NOMO-1 (cell line): ENCODE measurements at regions not wholly inside any gene's neighbourhood (a gene's known extent, or its start where the extent isn't known, plus 50 kb on each side); places are given as distances from the start of the nearest gene placed in this dataset.
"Not testable (repeated sequence)": the region's sequence is repeated elsewhere in the genome, so short reads cannot be mapped to it uniquely, and the experiment has no call there.

Experiments
- DNase-seq, 2 experiments: peaks; one replicate each; lab custom pipeline; 2025; ENCODE audit not compliant: unreplicated experiment in 2 of 2; lab: John Stamatoyannopoulos, UW

GRCh38 chr17:55903028-55903690, 152.3 kb downstream of the PCTP start:
- no peak for DNase-seq

- DNase-seq: no peak
Measured at GRCh38 chr17:55909776-55910175, 158.9 kb downstream of the PCTP start.

- no peak for DNase-seq
Measured at GRCh38 chr17:55911186-55911585, 160.3 kb downstream of the PCTP start.

- no peak for DNase-seq
Measured at GRCh38 chr17:55925440-55925839, 174.6 kb downstream of the PCTP start.

- no peak for DNase-seq
Measured at GRCh38 chr17:55926276-55926990, 175.6 kb downstream of the PCTP start.

- no peak for DNase-seq
Measured at GRCh38 chr17:55930291-55930809, 179.5 kb downstream of the PCTP start.

- DNase-seq: peak; percentile 28 to 62
Measured at GRCh38 chr17:55931446-55931845, 180.6 kb downstream of the PCTP start.

GRCh38 chr17:55932973-55933372, 182.1 kb downstream of the PCTP start:
- DNase-seq: no peak

GRCh38 chr17:55939181-55939810, 188.4 kb downstream of the PCTP start:
- not testable (repeated sequence) for DNase-seq

- peak; percentile 16 to 45 for DNase-seq
Measured at GRCh38 chr17:55959756-55960155, 193.5 kb upstream of the ANKFN1 start.

- no peak for DNase-seq
Measured at GRCh38 chr17:55961386-55961785, 191.9 kb upstream of the ANKFN1 start.

- no peak for DNase-seq
Measured at GRCh38 chr17:55962951-55963401, 190.3 kb upstream of the ANKFN1 start.

GRCh38 chr17:55964191-55964590, 189.1 kb upstream of the ANKFN1 start:
- no peak for DNase-seq

- no peak for DNase-seq
Measured at GRCh38 chr17:55965051-55965450, 188.2 kb upstream of the ANKFN1 start.

GRCh38 chr17:55969562-55970324, 183.5 kb upstream of the ANKFN1 start:
- no peak for DNase-seq

- no peak for DNase-seq
Measured at GRCh38 chr17:55978578-55978977, 174.7 kb upstream of the ANKFN1 start.

GRCh38 chr17:55983096-55983495, 170.2 kb upstream of the ANKFN1 start:
- no peak for DNase-seq

- peak in 1 of 2 experiments; percentile 47 for DNase-seq
Measured at GRCh38 chr17:55986817-55987216, 166.5 kb upstream of the ANKFN1 start.

- DNase-seq: no peak
Measured at GRCh38 chr17:55988861-55989260, 164.4 kb upstream of the ANKFN1 start.

- no peak for DNase-seq
Measured at GRCh38 chr17:55990332-55991006, 162.8 kb upstream of the ANKFN1 start.
